Naive thymus-derived CD4-positive, alpha-beta T cell (primary cell): ENCODE measurements at regions not wholly inside any gene's neighbourhood (a gene's known extent, or its start where the extent isn't known, plus 50 kb on each side); places are given as distances from the start of the nearest gene placed in this dataset.

Experiments
- ATAC-seq: fragments of 150-1000 bp; cut with Tn5 transposase; 2 replicates; pipeline ENCODE4 v1.10.0; 2021; ENCODE audit warnings: mild to moderate bottlenecking, moderate library complexity
- CTCF ChIA-PET: fragments of 350-600 bp; sonication (Branson Sonifier 250); formaldehyde crosslinking; loops from one replicate; lab custom pipeline; 2021; ENCODE audit warnings: antibody characterized with exemption; lab: Charles Lee
- POLR2A ChIA-PET: fragments of 350-600 bp; sonication (Branson Sonifier 250); formaldehyde crosslinking; loops from one replicate; lab custom pipeline; 2021; ENCODE audit warnings: antibody characterized with exemption, inconsistent platforms; lab: Charles Lee
- DNase-seq, 9 donors: peaks; one replicate each; pipeline versions ENCODE4 v3.0.0 to v3.0.0-alpha.2; 2020 to 2022; ENCODE audit warnings: mixed read lengths in 1 of 9
- H3K27ac ChIP-seq: one replicate; pipeline ENCODE4 v1.7.0; 2013; ENCODE audit warnings: mild to moderate bottlenecking, low read depth, low read length, moderate library complexity
- H3K27me3 ChIP-seq, 2 donors: one replicate each; pipeline ENCODE4 v1.7.0; 2013; ENCODE audit warnings: low read length in 2 of 2, mild to moderate bottlenecking in 2 of 2, moderate library complexity in 2 of 2; ENCODE audit not compliant: control insufficient read depth in 2 of 2, insufficient read depth in 2 of 2
- H3K36me3 ChIP-seq, 3 experiments: 1 replicate in 2 of 3; 2 replicates in 1 of 3; pipeline ENCODE4 v1.7.0; 2013; ENCODE audit warnings: low read length in 3 of 3, mild to moderate bottlenecking in 3 of 3, moderate library complexity in 1 of 3; ENCODE audit not compliant: insufficient read depth in 3 of 3, control insufficient read depth in 2 of 3
- H3K4me1 ChIP-seq, 2 donors: one replicate each; pipeline ENCODE4 v1.7.0; 2013; ENCODE audit warnings: low read length in 2 of 2, mild to moderate bottlenecking in 2 of 2, moderate library complexity in 1 of 2; ENCODE audit not compliant: control insufficient read depth in 2 of 2, insufficient read depth in 2 of 2
- H3K4me3 ChIP-seq: 2 replicates; pipeline ENCODE4 v1.7.0; 2013; ENCODE audit warnings: mild to moderate bottlenecking, low read length
- H3K9me3 ChIP-seq, 3 experiments: 1 replicate in 2 of 3; 2 replicates in 1 of 3; pipeline ENCODE4 v1.7.0; 2013; ENCODE audit warnings: low read length in 3 of 3; ENCODE audit not compliant: control insufficient read depth in 2 of 3
- H3K27ac Mint-ChIP-seq, 9 donors: one replicate each; pipeline ENCODE4 v1.8.0; 2020 to 2022; ENCODE audit warnings: mixed read lengths in 9 of 9, mild to moderate bottlenecking in 8 of 9, moderate library complexity in 5 of 9, inconsistent platforms in 2 of 9
- H3K27me3 Mint-ChIP-seq, 5 donors: one replicate each; pipeline ENCODE4 v1.8.0; 2021 to 2022; ENCODE audit warnings: mixed read lengths in 5 of 5, mild to moderate bottlenecking in 1 of 5
- H3K36me3 Mint-ChIP-seq, 5 donors: one replicate each; pipeline ENCODE4 v1.8.0; 2020 to 2022; ENCODE audit warnings: mixed read lengths in 5 of 5, mild to moderate bottlenecking in 3 of 5, inconsistent platforms in 1 of 5
- H3K4me1 Mint-ChIP-seq, 7 donors: one replicate each; pipeline ENCODE4 v1.8.0; 2020 to 2022; ENCODE audit warnings: mixed read lengths in 7 of 7, mild to moderate bottlenecking in 3 of 7, inconsistent platforms in 1 of 7
- H3K4me3 Mint-ChIP-seq, 10 donors: one replicate each; pipeline ENCODE4 v1.8.0; 2020 to 2022; ENCODE audit warnings: mild to moderate bottlenecking in 10 of 10, mixed read lengths in 10 of 10, moderate library complexity in 6 of 10, inconsistent platforms in 2 of 10
- H3K9me3 Mint-ChIP-seq, 11 donors: one replicate each; pipeline ENCODE4 v1.8.0; 2020 to 2022; ENCODE audit warnings: mixed read lengths in 11 of 11, mild to moderate bottlenecking in 4 of 11, inconsistent platforms in 1 of 11, moderate library complexity in 1 of 11
- intact Hi-C, 2 donors: fragments of 100-400 bp; cut with micrococcal nuclease; formaldehyde crosslinking; loops; one replicate each; pipeline ENCODE4 v1.15.1; 2023

DNA sequence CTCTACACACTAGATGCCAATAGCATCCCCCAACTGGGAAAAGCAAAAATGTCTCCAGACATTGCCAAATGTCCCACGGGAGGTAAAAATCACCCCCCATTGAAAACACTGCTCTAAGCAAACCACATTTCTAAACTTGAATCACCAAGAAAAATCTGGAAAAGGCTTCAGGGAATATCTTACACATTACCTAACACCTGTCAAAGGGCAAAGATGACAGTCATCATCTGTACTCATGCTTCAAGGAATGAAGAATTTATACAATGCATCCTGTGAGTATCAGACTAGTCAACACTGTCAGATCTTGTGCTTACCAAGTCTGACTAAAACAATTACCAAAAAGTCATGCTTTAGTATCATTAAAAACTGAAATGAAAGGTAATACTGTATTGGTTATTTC is 161.6 kb upstream of the SOX5 start:
- Histone ChIP-seq H3K9me3 (no peaks in the 10 kb centered on the region), H3K27ac (no peak overlapping the region), H3K27me3 (no peaks in the 10 kb centered on the region), H3K4me1 (no peaks in the 10 kb centered on the region), H3K4me3 (no peak overlapping the region), H3K36me3 (no peaks in the 10 kb centered on the region)
- ChIA-PET CTCF (no interaction called here), POLR2A (no interaction called here)
- Mint-ChIP-seq H3K36me3 (no peaks in the 10 kb centered on the region), H3K27ac (no peak overlapping the region), H3K27me3 (no peaks in the 10 kb centered on the region), H3K4me1 (no peaks in the 10 kb centered on the region), H3K9me3 (peaks cover 0 to 3% (median 0%) of the 10 kb centered on the region in 11 donors), H3K4me3 (no peak overlapping the region)
- ATAC-seq (no peak), DNase-seq (no peak)
- intact Hi-C loops, result no loop called here

- ATAC-seq, result no peak
- Histone ChIP-seq H3K9me3 (no peaks in the 10 kb centered on the region), H3K4me3 (no peak overlapping the region), H3K27ac (no peak overlapping the region), H3K27me3 (no peaks in the 10 kb centered on the region), H3K4me1 (no peaks in the 10 kb centered on the region), H3K36me3 (no peaks in the 10 kb centered on the region)
- intact Hi-C loops, result loop anchor here in 1 of 2 donors (10.0 kb wide), 2 partner anchors 675 to 725 kb away; no protein-coding TSS in a partner anchor
- ChIA-PET POLR2A (no interaction called here), CTCF (no interaction called here)
- H3K27me3 Mint-ChIP-seq, result no peaks in the 10 kb centered on the region
- no peak overlapping the region for H3K4me3 Mint-ChIP-seq
- no peaks in the 10 kb centered on the region for H3K36me3 Mint-ChIP-seq
- no peak overlapping the region for H3K27ac Mint-ChIP-seq
- peaks cover 0 to 3% (median 0%) of the 10 kb centered on the region in 11 donors for H3K9me3 Mint-ChIP-seq
- H3K4me1 Mint-ChIP-seq, result no peaks in the 10 kb centered on the region
- no peak for DNase-seq
These were observed 160.0 kb upstream of the SOX5 start for GRCh38 chr12:24109381-24110039.

DNA sequence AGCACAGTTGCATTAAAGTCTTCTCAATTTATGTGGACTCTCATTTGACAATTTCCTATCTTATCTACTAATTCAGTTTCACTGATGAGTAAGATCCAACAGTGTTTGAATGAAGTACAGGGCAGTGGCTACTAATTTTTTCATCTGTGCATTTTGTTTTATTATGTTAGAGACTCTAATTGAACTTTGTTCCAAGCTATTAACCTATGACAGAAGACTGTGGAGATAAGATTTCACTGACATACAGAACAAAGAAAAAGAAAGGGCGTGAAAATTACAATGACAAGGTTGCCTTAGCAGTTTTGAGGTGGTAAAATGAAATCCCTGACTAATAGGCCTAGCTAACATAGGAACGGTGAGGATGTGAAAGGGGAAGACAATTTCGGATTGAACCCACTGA is 153.2 kb upstream of the SOX5 start:
- Mint-ChIP-seq H3K9me3 (peaks cover 0 to 3% (median 0%) of the 10 kb centered on the region in 11 donors), H3K36me3 (no peaks in the 10 kb centered on the region), H3K4me1 (no peaks in the 10 kb centered on the region), H3K4me3 (no peak overlapping the region), H3K27me3 (no peaks in the 10 kb centered on the region), H3K27ac (no peak overlapping the region)
- no peak overlapping the region for H3K27ac ChIP-seq
- intact Hi-C loops, result loop anchor here in 1 of 2 donors (10.0 kb wide), 2 partner anchors 682 to 732 kb away; no protein-coding TSS in a partner anchor
- H3K4me1 ChIP-seq, result no peaks in the 10 kb centered on the region
- H3K4me3 ChIP-seq, result no peak overlapping the region
- ATAC-seq (no peak), DNase-seq (no peak)
- no peaks in the 10 kb centered on the region for H3K9me3 ChIP-seq
- ChIA-PET POLR2A (interaction anchor here (0.5 kb wide), 1 partner anchor 8 kb away, joined by 3 read pairs; no protein-coding TSS in a partner anchor), CTCF (no interaction called here)
- H3K36me3 ChIP-seq, result no peaks in the 10 kb centered on the region
- H3K27me3 ChIP-seq, result no peaks in the 10 kb centered on the region

DNA sequence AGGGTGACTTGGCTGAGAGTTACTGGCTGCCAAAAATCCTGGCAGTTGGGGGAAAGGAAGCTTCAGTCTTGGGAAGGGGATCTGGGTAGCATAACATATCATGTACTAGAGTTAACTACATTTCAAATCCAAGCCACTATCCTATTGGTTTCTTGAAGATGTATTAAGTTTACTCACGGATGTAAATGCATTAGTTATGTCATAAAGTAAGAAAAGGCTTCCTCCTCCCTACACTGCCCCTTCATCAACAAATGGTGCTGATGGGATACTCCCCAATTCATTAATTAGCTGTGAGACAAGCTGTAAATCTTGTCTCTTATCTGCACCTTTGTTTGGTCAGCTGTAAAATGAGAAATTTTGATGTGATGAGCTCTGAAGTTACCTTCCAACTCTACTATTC is 150.1 kb upstream of the SOX5 start:
- intact Hi-C loops, result no loop called here
- H3K4me3 Mint-ChIP-seq, result no peak overlapping the region
- no peaks in the 10 kb centered on the region for H3K27me3 ChIP-seq

GRCh38 chr12:24095245-24095644 is 145.8 kb upstream of the SOX5 start:
- POLR2A ChIA-PET, result no interaction called here
- H3K9me3 ChIP-seq, result no peaks in the 10 kb centered on the region
- no peak for ATAC-seq
- CTCF ChIA-PET, result no interaction called here
- Mint-ChIP-seq H3K4me3 (no peak overlapping the region), H3K36me3 (no peaks in the 10 kb centered on the region), H3K27me3 (no peaks in the 10 kb centered on the region), H3K27ac (no peak overlapping the region), H3K4me1 (no peaks in the 10 kb centered on the region), H3K9me3 (peaks cover 0 to 13% (median 2%) of the 10 kb centered on the region in 11 donors)
- H3K27ac ChIP-seq, result no peak overlapping the region
- no peak for DNase-seq
- no peaks in the 10 kb centered on the region for H3K4me1 ChIP-seq
- no peaks in the 10 kb centered on the region for H3K27me3 ChIP-seq
- intact Hi-C loops, result no loop called here
- no peaks in the 10 kb centered on the region for H3K36me3 ChIP-seq
- no peak overlapping the region for H3K4me3 ChIP-seq

More for the DNA sequence above, 150.1 kb upstream of the SOX5 start:
- H3K27ac Mint-ChIP-seq, result no peak overlapping the region
- H3K9me3 Mint-ChIP-seq, result peaks cover 0 to 5% (median 2%) of the 10 kb centered on the region in 11 donors
- POLR2A ChIA-PET, result no interaction called here
- Histone ChIP-seq H3K4me1 (no peaks in the 10 kb centered on the region), H3K27ac (no peak overlapping the region), H3K4me3 (no peak overlapping the region), H3K36me3 (no peaks in the 10 kb centered on the region), H3K9me3 (no peaks in the 10 kb centered on the region)
- H3K4me1 Mint-ChIP-seq, result no peaks in the 10 kb centered on the region
- CTCF ChIA-PET, result no interaction called here
- DNase-seq, result no peak
- H3K36me3 Mint-ChIP-seq, result no peaks in the 10 kb centered on the region
- no peaks in the 10 kb centered on the region for H3K27me3 Mint-ChIP-seq
- ATAC-seq, result no peak

DNA sequence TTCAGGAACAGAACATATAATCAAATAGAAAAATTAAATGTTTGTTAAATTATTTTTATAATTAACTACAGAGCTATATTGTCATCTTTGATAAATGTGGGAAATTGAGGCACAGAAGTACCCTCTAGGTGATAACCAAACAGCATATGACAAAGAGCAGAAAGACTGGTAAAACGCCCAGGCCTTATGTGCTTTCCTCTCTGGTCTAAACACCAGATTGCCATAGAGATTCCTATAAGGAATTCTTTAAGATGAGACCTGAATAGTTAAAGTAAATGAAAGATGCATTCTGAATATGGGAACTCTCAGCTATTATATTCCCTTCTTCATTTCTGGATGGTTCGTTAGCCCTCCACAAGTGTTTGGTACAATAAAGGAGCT is 140.0 kb upstream of the SOX5 start:
- Histone ChIP-seq H3K36me3 (no peaks in the 10 kb centered on the region), H3K4me1 (no peaks in the 10 kb centered on the region), H3K9me3 (no peaks in the 10 kb centered on the region), H3K4me3 (no peak overlapping the region), H3K27ac (no peak overlapping the region), H3K27me3 (no peaks in the 10 kb centered on the region)
- no peak overlapping the region for H3K27ac Mint-ChIP-seq
- no peaks in the 10 kb centered on the region for H3K36me3 Mint-ChIP-seq
- ATAC-seq (no peak), DNase-seq (no peak)
- H3K4me1 Mint-ChIP-seq, result no peaks in the 10 kb centered on the region
- peaks cover 0 to 8% (median 2%) of the 10 kb centered on the region in 11 donors for H3K9me3 Mint-ChIP-seq
- no peaks in the 10 kb centered on the region for H3K27me3 Mint-ChIP-seq
- intact Hi-C loops, result no loop called here
- ChIA-PET POLR2A (no interaction called here), CTCF (no interaction called here)
- H3K4me3 Mint-ChIP-seq, result no peak overlapping the region
